GM23338 (cell line): ENCODE measurements at regions not wholly inside any gene's neighbourhood (a gene's known extent, or its start where the extent isn't known, plus 50 kb on each side); places are given as distances from the start of the nearest gene placed in this dataset.

ENCODE experiments used
- ATAC-seq: fragments of 200-7000 bp; cut with Tn5 transposase; 3 replicates; pipeline ENCODE4 v1.9.1; 2020
- DNase-seq: peaks from one replicate; pipeline ENCODE4 v3.0.0-alpha.2; 2015; ENCODE audit warnings: low spot score
- H2AFZ ChIP-seq: fragments of 200-600 bp; sonication (generic); 2 replicates; pipeline ENCODE4 v1.8.0; 2016; ENCODE audit warnings: antibody characterized with exemption, mild to moderate bottlenecking, moderate library complexity
- H3F3A ChIP-seq: fragments of 200-600 bp; sonication (generic); replicated peaks from 2 replicates; pipeline ENCODE4 v1.8.0; 2017; ENCODE audit warnings: antibody characterized with exemption, mixed run types, low read depth
- H3K27ac ChIP-seq: fragments of 200-600 bp; sonication (generic); 2 replicates; pipeline ENCODE4 v1.6.1; 2016; ENCODE audit warnings: low read depth
- H3K27me3 ChIP-seq: fragments of 200-600 bp; sonication (generic); 2 replicates; pipeline ENCODE4 v1.8.0; 2016; ENCODE audit warnings: mild to moderate bottlenecking, mixed run types, moderate library complexity; ENCODE audit not compliant: insufficient read depth
- H3K36me3 ChIP-seq: fragments of 200-600 bp; sonication (generic); 2 replicates; pipeline ENCODE4 v1.8.0; 2016; ENCODE audit warnings: mild to moderate bottlenecking; ENCODE audit not compliant: insufficient read depth
- H3K4me1 ChIP-seq: fragments of 200-600 bp; sonication (generic); 2 replicates; pipeline ENCODE4 v1.8.0; 2016; ENCODE audit warnings: mild to moderate bottlenecking, moderate library complexity; ENCODE audit not compliant: insufficient read depth
- H3K4me2 ChIP-seq: fragments of 200-600 bp; sonication (generic); 2 replicates; pipeline ENCODE4 v1.7.1; 2017; ENCODE audit warnings: mixed run types
- H3K4me3 ChIP-seq: fragments of 200-600 bp; sonication (generic); 2 replicates; pipeline ENCODE4 v1.6.1; 2016; ENCODE audit warnings: mixed run types
- H3K79me2 ChIP-seq: fragments of 200-600 bp; sonication (generic); replicated peaks from 2 replicates; pipeline ENCODE4 v1.8.0; 2017; ENCODE audit warnings: mild to moderate bottlenecking; ENCODE audit not compliant: insufficient read depth
- H3K9me2 ChIP-seq: fragments of 200-600 bp; sonication (generic); 2 replicates; pipeline ENCODE4 v1.8.0; 2017; ENCODE audit not compliant: insufficient read depth
- H4K20me1 ChIP-seq: fragments of 200-600 bp; sonication (generic); replicated peaks from 2 replicates; pipeline ENCODE4 v1.8.0; 2017; ENCODE audit warnings: mild to moderate bottlenecking; ENCODE audit not compliant: insufficient read depth
- H3K27ac Mint-ChIP-seq: 2 replicates; pipeline ENCODE4 v1.8.0; 2020; ENCODE audit warnings: inconsistent platforms, mild to moderate bottlenecking, moderate library complexity, mixed read lengths
- H3K27me3 Mint-ChIP-seq: 3 replicates; pipeline ENCODE4 v1.8.0; 2022; ENCODE audit warnings: low read depth, mild to moderate bottlenecking, moderate library complexity, mixed read lengths, inconsistent platforms; ENCODE audit not compliant: insufficient read depth, poor library complexity
- H3K36me3 Mint-ChIP-seq: 3 replicates; pipeline ENCODE4 v1.8.0; 2021; ENCODE audit warnings: low read depth, mild to moderate bottlenecking, inconsistent platforms, moderate library complexity, mixed read lengths
- H3K4me1 Mint-ChIP-seq: 3 replicates; pipeline ENCODE4 v1.8.0; 2020; ENCODE audit warnings: mild to moderate bottlenecking, inconsistent platforms, mixed read lengths
- H3K4me3 Mint-ChIP-seq: 3 replicates; pipeline ENCODE4 v1.8.0; 2021; ENCODE audit warnings: moderate library complexity, mild to moderate bottlenecking, inconsistent platforms, mixed read lengths
- H3K9me3 Mint-ChIP-seq: 3 replicates; pipeline ENCODE4 v1.8.0; 2020; ENCODE audit warnings: moderate library complexity, mild to moderate bottlenecking, inconsistent platforms, mixed read lengths
- CREB1 ChIP-seq: fragments of 250-450 bp; sonication (Bioruptor Pico); IDR thresholded peaks from 2 replicates; pipeline ENCODE4 v1.5.0; 2020; ENCODE audit warnings: low read depth, mild to moderate bottlenecking, moderate library complexity
- POLR2AphosphoS5 ChIP-seq: IDR thresholded peaks from 2 replicates; pipeline ENCODE4 v1.6.1; 2016; ENCODE audit warnings: antibody characterized with exemption, low read depth
- STAT1 ChIP-seq: IDR thresholded peaks from one replicate; pipeline ENCODE4 v1.6.1; 2016; ENCODE audit warnings: antibody characterized with exemption; ENCODE audit not compliant: unreplicated experiment
- ZNF331 ChIP-seq: fragments of 250-450 bp; sonication (Bioruptor Pico); IDR thresholded peaks from 2 replicates; pipeline ENCODE4 v1.5.0; 2020; ENCODE audit warnings: low read depth, mild to moderate bottlenecking, moderate library complexity
- TF ChIP-seq, protein P1 (sequence below), 2 experiments: fragments of 200-600 bp in 1 of 2; sonication (generic) in 1 of 2; conservative IDR thresholded peaks; 2 replicates each; pipeline versions ENCODE4 v1.5.1 to v1.6.1; 2016 to 2017; ENCODE audit warnings: antibody characterized with exemption in 2 of 2, low read depth in 2 of 2, mild to moderate bottlenecking in 2 of 2, moderate library complexity in 1 of 2
- TF ChIP-seq, protein P2 (sequence below): IDR thresholded peaks from one replicate; pipeline ENCODE4 v1.6.1; 2018; ENCODE audit warnings: antibody characterized with exemption; ENCODE audit not compliant: unreplicated experiment
- TF ChIP-seq, protein P3 (sequence below): fragments of 250-450 bp; sonication (Bioruptor Pico); IDR thresholded peaks from 2 replicates; pipeline ENCODE4 v1.5.0; 2020; ENCODE audit warnings: mild to moderate bottlenecking, moderate library complexity
- TF ChIP-seq, protein P4 (sequence below): IDR thresholded peaks from 2 replicates; pipeline ENCODE4 v1.6.1; 2016; ENCODE audit warnings: antibody characterized with exemption

DNA sequence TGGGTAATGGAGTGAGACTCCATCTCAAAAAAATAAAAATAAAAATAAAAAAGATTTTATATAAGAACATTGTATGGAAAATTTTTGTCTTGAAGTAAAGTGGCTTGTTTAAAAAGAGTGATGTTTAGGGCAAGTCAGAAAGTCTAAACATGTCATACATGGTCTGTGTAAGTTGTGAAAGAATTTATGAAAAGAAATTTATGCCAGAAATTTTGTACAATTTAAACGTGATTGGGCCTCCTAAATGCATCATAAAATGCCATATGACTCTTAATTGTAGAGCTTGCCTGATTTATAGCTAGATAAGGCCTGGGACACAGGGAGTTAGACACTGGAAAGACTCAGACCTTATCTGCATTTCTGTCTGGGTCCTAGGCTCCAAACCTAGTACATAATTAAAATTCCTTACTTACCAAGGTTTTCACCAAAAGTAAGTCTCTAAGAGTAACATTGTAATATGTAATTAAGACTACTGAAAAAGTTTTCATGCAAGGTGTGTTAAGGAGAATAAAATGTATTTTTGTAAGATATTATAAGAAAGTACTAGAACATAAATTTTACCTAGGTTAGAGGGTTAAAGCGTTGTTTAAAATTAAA, 110.5 kb downstream of the AASDHPPT start:
- Histone ChIP-seq H3K4me3 (no peak overlapping the region), H3K27me3 (no peaks in the 10 kb centered on the region), H2AFZ (no peak overlapping the region), H4K20me1 (no peaks in the 10 kb centered on the region), H3K79me2 (no peaks in the 10 kb centered on the region), H3K27ac (no peak overlapping the region), H3F3A (no peaks in the 10 kb centered on the region), H3K36me3 (peaks cover 5% of the 10 kb centered on the region), H3K4me1 (no peaks in the 10 kb centered on the region), H3K4me2 (no peak overlapping the region), H3K9me2 (no peaks in the 10 kb centered on the region; the same call in 1 of the 2 replicates)
- no peak for ATAC-seq
- peak; percentile 10 for DNase-seq
- no peak overlapping the region for H3K4me3 Mint-ChIP-seq
- H3K4me1 Mint-ChIP-seq, result no peaks in the 10 kb centered on the region
- TF ChIP-seq CREB1 (CRISPR knock-in tag) (no peak), ZNF331 (CRISPR knock-in tag) (no peak), POLR2AphosphoS5 (no peak), STAT1 (no peak)
- TF ChIP-seq, protein P1, sequence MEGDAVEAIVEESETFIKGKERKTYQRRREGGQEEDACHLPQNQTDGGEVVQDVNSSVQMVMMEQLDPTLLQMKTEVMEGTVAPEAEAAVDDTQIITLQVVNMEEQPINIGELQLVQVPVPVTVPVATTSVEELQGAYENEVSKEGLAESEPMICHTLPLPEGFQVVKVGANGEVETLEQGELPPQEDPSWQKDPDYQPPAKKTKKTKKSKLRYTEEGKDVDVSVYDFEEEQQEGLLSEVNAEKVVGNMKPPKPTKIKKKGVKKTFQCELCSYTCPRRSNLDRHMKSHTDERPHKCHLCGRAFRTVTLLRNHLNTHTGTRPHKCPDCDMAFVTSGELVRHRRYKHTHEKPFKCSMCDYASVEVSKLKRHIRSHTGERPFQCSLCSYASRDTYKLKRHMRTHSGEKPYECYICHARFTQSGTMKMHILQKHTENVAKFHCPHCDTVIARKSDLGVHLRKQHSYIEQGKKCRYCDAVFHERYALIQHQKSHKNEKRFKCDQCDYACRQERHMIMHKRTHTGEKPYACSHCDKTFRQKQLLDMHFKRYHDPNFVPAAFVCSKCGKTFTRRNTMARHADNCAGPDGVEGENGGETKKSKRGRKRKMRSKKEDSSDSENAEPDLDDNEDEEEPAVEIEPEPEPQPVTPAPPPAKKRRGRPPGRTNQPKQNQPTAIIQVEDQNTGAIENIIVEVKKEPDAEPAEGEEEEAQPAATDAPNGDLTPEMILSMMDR (conservative IDR thresholded peaks at IDR 0.05; ENCODE audit: low read depth in 2 of 2), result no peak
- TF ChIP-seq, protein P2, sequence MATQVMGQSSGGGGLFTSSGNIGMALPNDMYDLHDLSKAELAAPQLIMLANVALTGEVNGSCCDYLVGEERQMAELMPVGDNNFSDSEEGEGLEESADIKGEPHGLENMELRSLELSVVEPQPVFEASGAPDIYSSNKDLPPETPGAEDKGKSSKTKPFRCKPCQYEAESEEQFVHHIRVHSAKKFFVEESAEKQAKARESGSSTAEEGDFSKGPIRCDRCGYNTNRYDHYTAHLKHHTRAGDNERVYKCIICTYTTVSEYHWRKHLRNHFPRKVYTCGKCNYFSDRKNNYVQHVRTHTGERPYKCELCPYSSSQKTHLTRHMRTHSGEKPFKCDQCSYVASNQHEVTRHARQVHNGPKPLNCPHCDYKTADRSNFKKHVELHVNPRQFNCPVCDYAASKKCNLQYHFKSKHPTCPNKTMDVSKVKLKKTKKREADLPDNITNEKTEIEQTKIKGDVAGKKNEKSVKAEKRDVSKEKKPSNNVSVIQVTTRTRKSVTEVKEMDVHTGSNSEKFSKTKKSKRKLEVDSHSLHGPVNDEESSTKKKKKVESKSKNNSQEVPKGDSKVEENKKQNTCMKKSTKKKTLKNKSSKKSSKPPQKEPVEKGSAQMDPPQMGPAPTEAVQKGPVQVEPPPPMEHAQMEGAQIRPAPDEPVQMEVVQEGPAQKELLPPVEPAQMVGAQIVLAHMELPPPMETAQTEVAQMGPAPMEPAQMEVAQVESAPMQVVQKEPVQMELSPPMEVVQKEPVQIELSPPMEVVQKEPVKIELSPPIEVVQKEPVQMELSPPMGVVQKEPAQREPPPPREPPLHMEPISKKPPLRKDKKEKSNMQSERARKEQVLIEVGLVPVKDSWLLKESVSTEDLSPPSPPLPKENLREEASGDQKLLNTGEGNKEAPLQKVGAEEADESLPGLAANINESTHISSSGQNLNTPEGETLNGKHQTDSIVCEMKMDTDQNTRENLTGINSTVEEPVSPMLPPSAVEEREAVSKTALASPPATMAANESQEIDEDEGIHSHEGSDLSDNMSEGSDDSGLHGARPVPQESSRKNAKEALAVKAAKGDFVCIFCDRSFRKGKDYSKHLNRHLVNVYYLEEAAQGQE, result no peak
- TF ChIP-seq, protein P3, sequence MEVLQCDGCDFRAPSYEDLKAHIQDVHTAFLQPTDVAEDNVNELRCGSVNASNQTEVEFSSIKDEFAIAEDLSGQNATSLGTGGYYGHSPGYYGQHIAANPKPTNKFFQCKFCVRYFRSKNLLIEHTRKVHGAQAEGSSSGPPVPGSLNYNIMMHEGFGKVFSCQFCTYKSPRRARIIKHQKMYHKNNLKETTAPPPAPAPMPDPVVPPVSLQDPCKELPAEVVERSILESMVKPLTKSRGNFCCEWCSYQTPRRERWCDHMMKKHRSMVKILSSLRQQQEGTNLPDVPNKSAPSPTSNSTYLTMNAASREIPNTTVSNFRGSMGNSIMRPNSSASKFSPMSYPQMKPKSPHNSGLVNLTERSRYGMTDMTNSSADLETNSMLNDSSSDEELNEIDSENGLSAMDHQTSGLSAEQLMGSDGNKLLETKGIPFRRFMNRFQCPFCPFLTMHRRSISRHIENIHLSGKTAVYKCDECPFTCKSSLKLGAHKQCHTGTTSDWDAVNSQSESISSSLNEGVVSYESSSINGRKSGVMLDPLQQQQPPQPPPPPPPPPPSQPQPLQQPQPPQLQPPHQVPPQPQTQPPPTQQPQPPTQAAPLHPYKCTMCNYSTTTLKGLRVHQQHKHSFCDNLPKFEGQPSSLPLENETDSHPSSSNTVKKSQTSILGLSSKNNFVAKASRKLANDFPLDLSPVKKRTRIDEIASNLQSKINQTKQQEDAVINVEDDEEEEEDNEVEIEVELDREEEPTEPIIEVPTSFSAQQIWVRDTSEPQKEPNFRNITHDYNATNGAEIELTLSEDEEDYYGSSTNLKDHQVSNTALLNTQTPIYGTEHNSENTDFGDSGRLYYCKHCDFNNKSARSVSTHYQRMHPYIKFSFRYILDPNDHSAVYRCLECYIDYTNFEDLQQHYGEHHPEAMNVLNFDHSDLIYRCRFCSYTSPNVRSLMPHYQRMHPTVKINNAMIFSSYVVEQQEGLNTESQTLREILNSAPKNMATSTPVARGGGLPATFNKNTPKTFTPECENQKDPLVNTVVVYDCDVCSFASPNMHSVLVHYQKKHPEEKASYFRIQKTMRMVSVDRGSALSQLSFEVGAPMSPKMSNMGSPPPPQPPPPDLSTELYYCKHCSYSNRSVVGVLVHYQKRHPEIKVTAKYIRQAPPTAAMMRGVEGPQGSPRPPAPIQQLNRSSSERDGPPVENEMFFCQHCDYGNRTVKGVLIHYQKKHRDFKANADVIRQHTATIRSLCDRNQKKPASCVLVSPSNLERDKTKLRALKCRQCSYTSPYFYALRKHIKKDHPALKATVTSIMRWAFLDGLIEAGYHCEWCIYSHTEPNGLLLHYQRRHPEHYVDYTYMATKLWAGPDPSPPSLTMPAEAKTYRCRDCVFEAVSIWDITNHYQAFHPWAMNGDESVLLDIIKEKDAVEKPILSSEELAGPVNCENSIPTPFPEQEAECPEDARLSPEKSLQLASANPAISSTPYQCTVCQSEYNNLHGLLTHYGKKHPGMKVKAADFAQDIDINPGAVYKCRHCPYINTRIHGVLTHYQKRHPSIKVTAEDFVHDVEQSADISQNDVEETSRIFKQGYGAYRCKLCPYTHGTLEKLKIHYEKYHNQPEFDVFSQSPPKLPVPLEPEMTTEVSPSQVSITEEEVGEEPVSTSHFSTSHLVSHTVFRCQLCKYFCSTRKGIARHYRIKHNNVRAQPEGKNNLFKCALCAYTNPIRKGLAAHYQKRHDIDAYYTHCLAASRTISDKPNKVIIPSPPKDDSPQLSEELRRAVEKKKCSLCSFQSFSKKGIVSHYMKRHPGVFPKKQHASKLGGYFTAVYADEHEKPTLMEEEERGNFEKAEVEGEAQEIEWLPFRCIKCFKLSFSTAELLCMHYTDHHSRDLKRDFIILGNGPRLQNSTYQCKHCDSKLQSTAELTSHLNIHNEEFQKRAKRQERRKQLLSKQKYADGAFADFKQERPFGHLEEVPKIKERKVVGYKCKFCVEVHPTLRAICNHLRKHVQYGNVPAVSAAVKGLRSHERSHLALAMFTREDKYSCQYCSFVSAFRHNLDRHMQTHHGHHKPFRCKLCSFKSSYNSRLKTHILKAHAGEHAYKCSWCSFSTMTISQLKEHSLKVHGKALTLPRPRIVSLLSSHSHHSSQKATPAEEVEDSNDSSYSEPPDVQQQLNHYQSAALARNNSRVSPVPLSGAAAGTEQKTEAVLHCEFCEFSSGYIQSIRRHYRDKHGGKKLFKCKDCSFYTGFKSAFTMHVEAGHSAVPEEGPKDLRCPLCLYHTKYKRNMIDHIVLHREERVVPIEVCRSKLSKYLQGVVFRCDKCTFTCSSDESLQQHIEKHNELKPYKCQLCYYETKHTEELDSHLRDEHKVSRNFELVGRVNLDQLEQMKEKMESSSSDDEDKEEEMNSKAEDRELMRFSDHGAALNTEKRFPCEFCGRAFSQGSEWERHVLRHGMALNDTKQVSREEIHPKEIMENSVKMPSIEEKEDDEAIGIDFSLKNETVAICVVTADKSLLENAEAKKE (CRISPR knock-in tag), result no peak
- TF ChIP-seq, protein P4, sequence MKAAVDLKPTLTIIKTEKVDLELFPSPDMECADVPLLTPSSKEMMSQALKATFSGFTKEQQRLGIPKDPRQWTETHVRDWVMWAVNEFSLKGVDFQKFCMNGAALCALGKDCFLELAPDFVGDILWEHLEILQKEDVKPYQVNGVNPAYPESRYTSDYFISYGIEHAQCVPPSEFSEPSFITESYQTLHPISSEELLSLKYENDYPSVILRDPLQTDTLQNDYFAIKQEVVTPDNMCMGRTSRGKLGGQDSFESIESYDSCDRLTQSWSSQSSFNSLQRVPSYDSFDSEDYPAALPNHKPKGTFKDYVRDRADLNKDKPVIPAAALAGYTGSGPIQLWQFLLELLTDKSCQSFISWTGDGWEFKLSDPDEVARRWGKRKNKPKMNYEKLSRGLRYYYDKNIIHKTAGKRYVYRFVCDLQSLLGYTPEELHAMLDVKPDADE, result no peak
- H3K9me3 Mint-ChIP-seq, result peaks cover 46% of the 10 kb centered on the region; the same call in 2 of the 3 replicates
- H3K27ac Mint-ChIP-seq, result no peak overlapping the region
- H3K36me3 Mint-ChIP-seq, result peaks cover 15% of the 10 kb centered on the region; the same call in 2 of the 3 replicates
- no peaks in the 10 kb centered on the region for H3K27me3 Mint-ChIP-seq
